ENCODE measurements at regions not wholly inside any gene's neighbourhood (a gene's known extent, or its start where the extent isn't known, plus 50 kb on each side); places are given as distances from the start of the nearest gene placed in this dataset.

DNA sequence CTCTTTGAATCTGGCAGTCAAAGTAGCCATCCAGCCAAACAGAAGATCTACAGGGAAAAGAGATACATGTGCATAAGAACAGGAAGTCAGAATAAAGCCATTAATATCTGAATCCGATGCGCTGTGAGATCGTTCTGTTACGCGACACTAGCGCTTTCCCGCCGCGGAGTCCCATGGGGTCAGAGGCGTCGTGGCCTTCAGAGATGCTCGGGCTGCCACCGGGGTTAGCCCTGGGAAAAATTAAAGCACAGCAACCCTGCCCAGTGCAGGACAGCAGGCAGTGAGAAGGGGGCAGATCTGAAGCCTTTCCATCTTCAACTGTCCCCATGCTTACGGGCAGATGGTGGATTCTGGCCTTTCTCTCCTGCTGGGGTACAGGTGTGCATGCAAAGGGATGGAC lies 225.6 kb upstream of the MGMT start:
- Mint-ChIP-seq H3K27ac (no peak overlapping the region), H3K36me3 (no peaks in the 10 kb centered on the region), H3K4me1 (no peaks in the 10 kb centered on the region), H3K4me3 (no peak overlapping the region), H3K27me3 (peaks cover 2% of the 10 kb centered on the region), H3K9me3 (ENCODE audit: low read depth) (no peaks in the 10 kb centered on the region)
- CTCF ChIA-PET: no interaction called here
- DNase-seq (no peak), ATAC-seq (no peak)

GRCh38 chr10:129244298-129244697 lies 222.7 kb upstream of the MGMT start:
- no peak overlapping the region for H3K27ac Mint-ChIP-seq
- H3K4me3 Mint-ChIP-seq: no peak overlapping the region
- CTCF ChIA-PET: no interaction called here
- H3K4me1 Mint-ChIP-seq: no peaks in the 10 kb centered on the region
- ATAC-seq (no peak), DNase-seq (no peak)
- H3K36me3 Mint-ChIP-seq: no peaks in the 10 kb centered on the region
- no peaks in the 10 kb centered on the region for H3K9me3 Mint-ChIP-seq (ENCODE audit: low read depth)
- H3K27me3 Mint-ChIP-seq: peaks cover 2% of the 10 kb centered on the region

GRCh38 chr10:129244757-129245156 lies 222.3 kb upstream of the MGMT start:
- no peak for ATAC-seq
- H3K4me1 Mint-ChIP-seq: no peaks in the 10 kb centered on the region

DNA sequence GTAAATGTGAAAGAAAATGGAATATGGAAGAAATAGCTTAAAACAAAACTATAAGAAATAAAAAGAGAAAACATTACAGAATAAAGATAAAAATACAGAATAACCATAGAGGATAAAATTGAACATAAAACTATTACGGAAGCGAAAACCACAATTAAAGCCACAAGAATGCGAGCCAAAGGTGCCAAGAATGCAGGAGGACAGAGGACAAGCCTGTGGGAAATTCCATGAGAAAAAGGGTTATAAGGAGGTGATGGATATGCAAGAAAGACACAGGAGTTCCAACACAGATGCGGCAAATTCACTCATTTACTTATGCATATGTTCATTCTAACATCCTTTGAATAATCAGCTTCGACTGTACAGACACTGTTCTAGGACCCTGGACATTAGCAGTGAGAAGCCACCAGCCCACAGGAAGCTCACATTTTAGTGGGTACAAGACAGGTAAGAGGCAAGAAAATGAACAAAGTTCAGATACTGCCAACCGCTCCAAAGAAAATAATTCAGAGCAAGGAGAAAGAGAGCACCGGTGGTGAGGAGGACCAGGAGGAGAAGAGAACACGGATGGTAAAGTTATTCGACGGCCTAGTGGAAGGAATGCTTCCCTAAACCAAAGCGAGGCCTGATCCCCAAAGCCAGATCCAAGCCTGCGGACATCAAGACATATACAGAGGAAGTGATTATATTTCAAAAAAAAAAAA lies 213.7 kb upstream of the MGMT start:
- DNase-seq (no peak), ATAC-seq (no peak)
- no peaks in the 10 kb centered on the region for H3K4me1 Mint-ChIP-seq
- H3K36me3 Mint-ChIP-seq: no peaks in the 10 kb centered on the region
- CTCF ChIA-PET: no interaction called here
- H3K27me3 Mint-ChIP-seq: peaks cover 4% of the 10 kb centered on the region
- H3K27ac Mint-ChIP-seq: no peak overlapping the region
- no peak overlapping the region for H3K4me3 Mint-ChIP-seq
- H3K9me3 Mint-ChIP-seq (ENCODE audit: low read depth): no peaks in the 10 kb centered on the region

More at GRCh38 chr10:129244757-129245156, 222.3 kb upstream of the MGMT start:
- H3K4me3 Mint-ChIP-seq: no peak overlapping the region
- no peak overlapping the region for H3K27ac Mint-ChIP-seq
- H3K9me3 Mint-ChIP-seq (ENCODE audit: low read depth): no peaks in the 10 kb centered on the region
- H3K27me3 Mint-ChIP-seq: peaks cover 2% of the 10 kb centered on the region
- DNase-seq: no peak
- no peaks in the 10 kb centered on the region for H3K36me3 Mint-ChIP-seq
- CTCF ChIA-PET: no interaction called here

GRCh38 chr10:129253865-129254179 lies 213.2 kb upstream of the MGMT start:
- no peak overlapping the region for H3K27ac Mint-ChIP-seq
- H3K36me3 Mint-ChIP-seq: no peaks in the 10 kb centered on the region
- CTCF ChIA-PET: no interaction called here
- H3K27me3 Mint-ChIP-seq: peaks cover 4% of the 10 kb centered on the region
- ATAC-seq: no peak
- no peaks in the 10 kb centered on the region for H3K9me3 Mint-ChIP-seq (ENCODE audit: low read depth)
- no peaks in the 10 kb centered on the region for H3K4me1 Mint-ChIP-seq
- DNase-seq: no peak
- H3K4me3 Mint-ChIP-seq: no peak overlapping the region

DNA sequence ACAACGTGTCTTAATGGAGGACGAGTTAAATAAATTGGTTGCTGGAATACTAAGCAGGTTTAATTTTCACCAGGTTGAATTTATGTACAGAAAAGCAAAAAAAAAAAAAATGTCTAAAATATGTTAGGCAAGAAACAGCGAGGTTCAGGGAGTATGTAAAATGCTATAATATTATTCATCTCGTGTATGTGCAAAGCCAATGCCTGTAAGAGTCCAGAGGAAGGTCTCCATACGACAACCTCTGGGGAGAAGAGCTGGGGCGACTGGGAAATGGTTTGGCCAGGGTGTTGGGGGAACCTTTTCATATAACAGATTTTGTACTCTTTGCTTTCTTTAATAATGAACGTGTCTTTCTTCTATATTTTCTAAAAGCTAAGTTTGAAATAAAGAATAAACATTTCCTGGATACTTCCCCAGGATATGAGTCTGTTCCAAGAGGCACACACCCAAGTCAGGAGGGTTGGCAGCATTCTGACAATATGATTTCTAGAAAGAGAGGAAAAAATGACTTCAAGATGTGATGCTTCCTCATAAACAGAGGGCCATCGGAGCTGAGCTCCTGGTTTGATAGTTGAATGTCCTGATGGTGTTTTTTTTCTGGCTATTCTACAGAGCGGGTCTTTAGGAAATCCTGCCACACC lies 208.6 kb upstream of the MGMT start:
- CTCF ChIA-PET: no interaction called here

DNA sequence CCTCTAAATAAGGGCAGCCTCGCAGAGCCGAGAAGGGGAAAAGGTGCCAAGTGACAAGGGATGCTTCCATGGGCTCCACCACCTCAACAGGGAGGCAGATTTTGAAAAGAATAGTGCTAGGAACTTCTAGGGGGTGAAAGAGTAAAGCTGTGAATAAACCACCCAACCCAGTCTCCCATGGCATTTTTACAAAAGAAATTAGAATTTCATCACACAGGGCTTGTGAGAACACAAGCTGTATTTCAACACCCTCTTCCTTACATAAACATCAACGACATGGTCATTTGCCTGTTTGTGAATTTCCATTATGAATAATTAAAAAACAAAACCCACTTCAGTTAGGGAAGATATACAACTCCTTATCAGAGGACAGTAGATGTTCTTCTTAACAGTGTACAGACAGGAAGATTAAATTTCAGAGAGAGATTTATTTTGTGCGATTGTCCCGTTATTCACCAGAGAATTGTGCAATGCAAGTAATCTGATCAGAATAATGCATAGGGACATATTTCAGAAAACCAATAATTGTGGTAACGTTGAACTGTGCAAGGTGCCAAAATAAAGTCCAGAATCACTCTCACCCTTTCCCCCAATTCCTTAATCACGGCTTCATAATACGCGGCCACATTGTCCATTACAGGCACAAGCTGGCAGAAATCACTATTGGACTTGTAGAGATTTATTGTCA lies 207.8 kb upstream of the MGMT start:
- Mint-ChIP-seq H3K4me3 (no peak overlapping the region), H3K36me3 (no peaks in the 10 kb centered on the region), H3K9me3 (ENCODE audit: low read depth) (no peaks in the 10 kb centered on the region), H3K4me1 (no peaks in the 10 kb centered on the region), H3K27ac (no peak overlapping the region), H3K27me3 (peaks cover 12% of the 10 kb centered on the region)
- ATAC-seq (no peak), DNase-seq (no peak)
- CTCF ChIA-PET: no interaction called here

More for the DNA sequence above, 208.6 kb upstream of the MGMT start:
- H3K9me3 Mint-ChIP-seq (ENCODE audit: low read depth): no peaks in the 10 kb centered on the region
- H3K27ac Mint-ChIP-seq: no peak overlapping the region
- H3K4me1 Mint-ChIP-seq: no peaks in the 10 kb centered on the region
- H3K4me3 Mint-ChIP-seq: no peak overlapping the region
- no peak for DNase-seq
- no peak for ATAC-seq
- no peaks in the 10 kb centered on the region for H3K36me3 Mint-ChIP-seq
- peaks cover 12% of the 10 kb centered on the region for H3K27me3 Mint-ChIP-seq

GRCh38 chr10:129272176-129272575 lies 194.9 kb upstream of the MGMT start:
- Mint-ChIP-seq H3K36me3 (no peaks in the 10 kb centered on the region), H3K27ac (no peak overlapping the region), H3K4me1 (peaks cover 6% of the 10 kb centered on the region), H3K27me3 (peaks cover 4% of the 10 kb centered on the region), H3K9me3 (ENCODE audit: low read depth) (no peaks in the 10 kb centered on the region), H3K4me3 (no peak overlapping the region)
- ATAC-seq: no peak
- CTCF ChIA-PET: no interaction called here
- no peak for DNase-seq

DNA sequence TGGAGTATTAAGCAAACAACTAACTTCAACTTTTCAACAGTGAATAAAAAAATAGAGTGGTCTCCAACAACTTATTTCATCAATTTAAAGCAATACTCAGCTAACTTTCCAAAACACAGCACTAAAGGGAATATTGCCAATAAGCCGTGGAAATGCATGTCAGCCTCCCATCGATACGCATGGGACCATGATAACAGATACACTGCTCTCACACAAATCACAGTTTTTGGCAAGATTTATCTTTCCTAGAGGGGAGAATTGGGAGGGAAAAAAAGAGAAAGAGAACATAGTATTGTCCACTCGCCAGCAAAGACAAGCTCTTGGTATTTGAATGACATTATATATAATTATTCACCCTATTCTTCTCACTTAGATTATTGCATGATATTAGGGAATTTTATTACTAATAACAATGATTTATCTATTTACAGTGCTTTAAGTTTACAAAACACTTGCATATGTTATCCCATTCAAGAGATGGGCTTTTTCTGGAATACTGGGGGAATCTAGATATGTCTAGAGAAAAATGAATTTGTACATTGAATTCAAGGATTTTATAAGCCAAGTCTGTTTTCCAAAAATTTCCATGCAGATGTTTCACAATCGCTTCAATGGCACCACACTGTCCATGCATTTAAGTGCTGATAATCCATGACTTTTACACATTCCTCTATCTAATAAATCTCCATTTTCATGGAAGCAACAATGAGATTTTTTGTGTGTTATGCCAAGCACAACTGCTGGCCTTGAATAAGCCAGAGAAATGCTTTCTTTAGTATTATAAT lies 194.0 kb upstream of the MGMT start:
- CTCF ChIA-PET: no interaction called here
- H3K36me3 Mint-ChIP-seq: no peaks in the 10 kb centered on the region

DNA sequence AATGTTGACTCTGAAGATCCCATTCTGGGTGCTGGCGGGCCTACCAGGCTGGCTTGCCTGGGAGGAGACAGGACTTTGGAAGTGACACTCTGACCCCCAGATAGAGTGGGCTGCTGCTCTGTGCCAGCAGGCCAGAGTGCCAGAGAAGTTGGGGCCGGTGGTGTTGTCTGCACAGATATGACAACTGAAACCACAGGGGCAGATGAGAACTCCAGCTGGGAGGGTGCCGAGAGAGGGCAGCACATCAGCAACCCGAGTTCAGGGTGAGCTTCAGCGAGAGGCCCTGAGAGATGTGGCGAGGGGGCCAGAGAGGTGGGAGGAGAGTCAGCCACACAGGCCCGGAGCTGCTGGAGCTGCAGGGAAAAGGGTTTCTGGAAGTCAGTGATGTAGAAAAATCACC lies 193.2 kb upstream of the MGMT start:
- no peak for ATAC-seq
- no peak overlapping the region for H3K4me3 Mint-ChIP-seq
- no peaks in the 10 kb centered on the region for H3K9me3 Mint-ChIP-seq (ENCODE audit: low read depth)
- DNase-seq: no peak
- no peaks in the 10 kb centered on the region for H3K36me3 Mint-ChIP-seq
- peaks cover 6% of the 10 kb centered on the region for H3K4me1 Mint-ChIP-seq
- H3K27ac Mint-ChIP-seq: no peak overlapping the region
- CTCF ChIA-PET: no interaction called here
- H3K27me3 Mint-ChIP-seq: no peaks in the 10 kb centered on the region

More for the DNA sequence above, 194.0 kb upstream of the MGMT start:
- Mint-ChIP-seq H3K27me3 (no peaks in the 10 kb centered on the region), H3K4me1 (peaks cover 6% of the 10 kb centered on the region), H3K9me3 (ENCODE audit: low read depth) (no peaks in the 10 kb centered on the region), H3K4me3 (no peak overlapping the region), H3K27ac (no peak overlapping the region)
- ATAC-seq: no peak
- no peak for DNase-seq

- Mint-ChIP-seq H3K36me3 (no peaks in the 10 kb centered on the region), H3K27ac (no peak overlapping the region), H3K4me1 (peaks cover 6% of the 10 kb centered on the region), H3K4me3 (no peak overlapping the region), H3K9me3 (ENCODE audit: low read depth) (no peaks in the 10 kb centered on the region), H3K27me3 (peaks cover 3% of the 10 kb centered on the region)
- CTCF ChIA-PET: no interaction called here
- DNase-seq (no peak), ATAC-seq (no peak)
Observed at GRCh38 chr10:129274748-129275474, 192.1 kb upstream of the MGMT start.

GRCh38 chr10:129275886-129276285 lies 191.2 kb upstream of the MGMT start:
- ATAC-seq (no peak), DNase-seq (no peak)
- Mint-ChIP-seq H3K4me3 (no peak overlapping the region), H3K36me3 (no peaks in the 10 kb centered on the region), H3K27me3 (peaks cover 6% of the 10 kb centered on the region), H3K9me3 (ENCODE audit: low read depth) (no peaks in the 10 kb centered on the region), H3K27ac (no peak overlapping the region), H3K4me1 (peaks cover 6% of the 10 kb centered on the region)
- CTCF ChIA-PET: no interaction called here

DNA sequence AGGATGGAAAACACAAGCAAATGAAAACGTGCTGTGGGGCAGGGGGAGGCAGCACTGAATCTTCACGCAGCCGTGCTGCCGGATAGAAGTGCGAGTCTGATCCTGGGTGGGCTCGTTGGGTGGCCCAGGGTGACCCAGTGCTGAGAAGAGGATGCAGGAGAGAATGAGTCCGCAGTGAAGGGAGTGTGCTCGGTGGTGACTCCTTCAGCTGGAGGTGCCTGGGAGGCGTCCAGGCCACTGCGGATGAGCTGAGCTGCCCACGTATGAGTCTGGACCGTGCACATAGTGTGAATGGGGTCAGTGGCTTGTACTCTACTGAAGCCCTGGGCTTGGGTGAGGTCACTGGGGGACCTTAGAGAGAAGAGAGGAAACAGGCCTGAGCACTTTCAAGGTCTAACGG lies 190.0 kb upstream of the MGMT start:
- ATAC-seq (no peak), DNase-seq (no peak)
- CTCF ChIA-PET: interaction anchor here (0.6 kb wide), 1 partner anchor 709 kb away, joined by 3 read pairs; no protein-coding TSS in a partner anchor
- Mint-ChIP-seq H3K9me3 (ENCODE audit: low read depth) (no peaks in the 10 kb centered on the region), H3K27ac (no peak overlapping the region), H3K4me3 (no peak overlapping the region), H3K27me3 (peaks cover 10% of the 10 kb centered on the region), H3K4me1 (peaks cover 6% of the 10 kb centered on the region), H3K36me3 (no peaks in the 10 kb centered on the region)
